COLO829 (cell line): ENCODE measurements at regions not wholly inside any gene's neighbourhood (a gene's known extent, or its start where the extent isn't known, plus 50 kb on each side); places are given as distances from the start of the nearest gene placed in this dataset.

Experiments used
- DNase-seq: peaks from one replicate; pipeline ENCODE4 v3.0.0; 2012; ENCODE audit warnings: low spot score

DNA sequence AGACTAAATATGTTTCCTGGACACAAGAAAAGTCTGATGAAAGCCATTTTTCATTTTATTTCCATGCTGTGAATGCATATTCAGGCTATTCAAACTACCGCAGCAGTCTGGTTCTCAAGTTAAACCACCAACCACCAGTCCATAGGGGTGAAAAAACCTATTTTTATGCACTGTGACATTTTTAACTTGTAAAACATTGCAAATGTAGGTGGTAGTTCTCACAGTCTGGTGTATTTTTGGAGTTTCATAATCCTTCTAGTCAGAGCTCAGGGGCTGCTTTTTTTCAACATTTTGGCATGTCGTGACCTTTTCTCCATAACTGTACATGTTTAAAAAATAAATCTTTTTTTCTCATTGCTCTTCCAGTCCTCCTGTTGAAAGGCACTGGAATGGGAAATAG is 907.6 kb upstream of the ADGRL2 start:
- DNase-seq = no peak

DNA sequence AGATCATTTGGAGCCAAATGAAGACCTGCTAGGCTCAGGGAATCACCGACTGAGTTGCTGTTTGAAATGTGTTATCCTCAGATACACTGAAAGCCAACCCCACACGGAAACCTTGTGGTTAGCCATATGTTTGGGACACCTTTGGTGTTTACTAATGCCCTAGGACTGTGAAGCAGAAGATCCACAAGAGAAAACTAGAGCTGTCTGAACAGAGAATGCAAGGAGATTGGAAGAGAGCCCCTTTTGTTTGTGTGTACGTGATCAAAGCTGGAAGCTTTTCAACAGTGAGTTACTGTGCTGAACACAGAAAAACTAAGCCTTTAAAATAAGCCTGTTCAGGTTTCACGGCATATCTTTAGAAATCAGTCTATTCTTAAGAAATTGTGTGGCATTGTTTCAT is 908.2 kb upstream of the ADGRL2 start:
- DNase-seq = peak; percentile 25

DNA sequence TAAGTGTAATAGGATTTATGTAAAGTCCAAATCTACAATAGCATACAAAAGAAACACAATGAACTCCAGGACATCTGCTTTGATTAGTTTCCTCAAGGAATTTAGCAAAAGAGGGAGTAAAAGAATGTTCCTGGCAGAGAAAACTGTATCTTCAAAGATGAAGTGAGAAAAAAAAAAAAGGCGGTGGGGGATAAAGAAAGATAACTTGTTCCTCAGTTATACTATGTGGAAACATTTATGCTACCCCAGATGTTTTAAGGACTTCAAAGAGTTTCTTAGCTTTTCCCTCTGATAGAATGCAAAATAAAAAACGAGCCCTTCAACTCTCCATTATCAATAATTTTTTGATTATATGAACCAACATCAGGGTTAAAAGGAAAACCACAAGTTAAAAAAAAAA is 908.9 kb upstream of the ADGRL2 start:
- no peak for DNase-seq

DNA sequence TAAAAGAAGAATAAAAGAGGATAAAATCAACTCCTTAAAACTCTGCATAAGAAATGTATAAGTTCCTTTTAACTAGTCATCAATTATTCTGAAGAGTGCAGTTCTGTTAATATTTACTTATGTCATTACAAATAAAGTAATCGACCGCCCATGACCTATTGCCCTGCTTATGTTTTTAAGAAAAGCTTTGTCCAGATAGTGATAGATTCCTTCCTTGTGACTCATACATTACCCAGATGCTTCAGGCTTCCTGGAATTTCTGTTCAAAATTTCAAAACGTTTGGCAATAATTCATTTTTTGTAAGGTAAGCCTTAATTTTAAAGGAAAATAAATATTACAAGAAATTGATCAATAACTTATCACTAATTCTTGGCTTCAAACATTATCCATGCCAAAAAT is 918.2 kb upstream of the ADGRL2 start:
- peak; percentile 1 for DNase-seq

DNA sequence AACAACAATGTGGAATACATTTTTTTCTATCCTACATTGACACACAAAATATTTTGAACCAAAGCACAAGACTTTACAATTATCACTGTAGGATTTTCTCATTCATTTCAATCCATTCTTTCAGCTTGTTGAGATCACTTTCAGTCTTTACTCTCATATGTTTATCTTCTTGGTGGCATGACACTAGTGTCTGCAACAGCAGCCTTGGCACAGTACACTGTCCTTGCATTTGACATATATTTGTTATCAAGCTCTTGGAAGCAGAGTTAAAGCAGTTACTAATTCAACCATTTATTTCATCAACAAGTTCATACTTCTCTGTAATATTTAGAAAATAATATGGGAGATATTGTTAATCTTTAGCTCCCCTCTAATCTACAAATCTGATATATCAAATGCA is 922.4 kb upstream of the ADGRL2 start:
- DNase-seq = no peak

DNA sequence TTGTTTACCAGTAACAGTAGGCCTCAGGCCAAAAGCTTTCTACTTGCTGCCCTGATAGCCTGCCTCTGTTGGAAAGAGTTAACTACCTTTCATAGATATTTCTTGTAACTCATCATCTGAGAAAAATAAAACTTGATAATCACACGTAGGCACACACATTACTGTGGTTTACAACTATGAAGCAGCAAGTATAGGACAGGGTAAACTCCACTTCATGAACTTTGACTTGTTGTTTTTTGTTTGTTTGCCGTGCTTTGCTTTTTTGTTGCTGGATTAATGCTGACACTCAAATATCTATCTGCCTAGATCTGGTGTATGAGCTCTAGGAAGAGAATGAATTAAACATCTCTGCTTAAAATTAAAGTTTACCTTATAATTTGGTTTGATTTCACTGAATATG is 924.7 kb upstream of the ADGRL2 start:
- no peak for DNase-seq

DNA sequence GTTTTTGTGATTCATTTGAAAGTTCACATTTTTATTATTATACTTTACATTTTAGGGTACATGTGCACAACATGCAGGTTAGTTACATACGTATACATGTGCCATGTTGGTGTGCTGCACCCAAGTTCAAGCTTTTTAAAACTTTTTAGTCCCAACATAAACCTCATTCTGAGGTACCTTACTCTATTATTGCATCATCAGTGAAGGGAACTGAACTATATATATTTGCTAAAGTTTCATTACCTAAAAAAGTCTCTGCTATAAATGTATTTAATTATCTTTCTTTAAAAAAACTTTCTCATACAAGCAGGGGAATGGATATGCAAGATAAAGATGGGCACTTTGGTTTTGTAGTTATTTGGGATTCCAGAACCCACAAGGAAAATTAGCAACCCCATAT is 931.4 kb upstream of the ADGRL2 start:
- no peak for DNase-seq

DNA sequence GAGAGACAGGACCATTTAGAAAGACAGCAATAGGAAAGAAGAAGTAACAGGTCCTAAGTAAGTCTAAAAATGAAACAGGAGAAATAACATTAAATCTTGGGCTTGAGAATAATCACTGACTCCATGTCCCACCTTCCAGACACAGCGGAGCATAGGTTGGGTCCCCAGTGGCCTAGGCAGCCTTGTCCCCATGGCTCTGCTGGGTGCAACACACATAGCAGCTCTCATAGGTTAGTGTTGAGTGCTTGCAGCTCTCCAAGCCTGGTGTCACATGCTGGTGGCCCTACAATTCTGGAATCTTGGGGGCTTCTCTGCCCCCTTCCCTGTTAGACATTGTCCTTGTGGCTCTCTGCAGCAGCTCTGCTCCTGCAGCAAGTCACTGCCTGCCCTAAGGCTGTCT is 952.8 kb upstream of the ADGRL2 start:
- DNase-seq = no peak

DNA sequence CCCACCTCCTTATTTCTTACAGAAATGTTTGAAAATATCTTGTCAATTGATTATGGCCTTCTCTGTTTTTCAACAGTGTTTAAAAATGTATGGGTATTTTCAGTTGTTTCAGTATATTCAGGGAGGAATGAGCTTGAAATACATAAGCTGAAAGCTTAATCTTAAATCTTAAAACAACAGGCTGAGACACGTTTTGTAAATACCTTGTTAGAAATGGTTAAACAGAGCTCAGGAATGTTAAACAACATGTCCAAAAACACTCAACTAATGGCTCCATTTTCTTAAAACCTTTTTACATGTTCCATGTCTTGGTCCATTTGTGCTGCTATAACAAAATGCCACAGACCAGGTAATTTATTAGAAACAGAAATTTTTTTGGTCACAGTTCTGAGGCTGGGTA is 953.8 kb upstream of the ADGRL2 start:
- DNase-seq = no peak

DNA sequence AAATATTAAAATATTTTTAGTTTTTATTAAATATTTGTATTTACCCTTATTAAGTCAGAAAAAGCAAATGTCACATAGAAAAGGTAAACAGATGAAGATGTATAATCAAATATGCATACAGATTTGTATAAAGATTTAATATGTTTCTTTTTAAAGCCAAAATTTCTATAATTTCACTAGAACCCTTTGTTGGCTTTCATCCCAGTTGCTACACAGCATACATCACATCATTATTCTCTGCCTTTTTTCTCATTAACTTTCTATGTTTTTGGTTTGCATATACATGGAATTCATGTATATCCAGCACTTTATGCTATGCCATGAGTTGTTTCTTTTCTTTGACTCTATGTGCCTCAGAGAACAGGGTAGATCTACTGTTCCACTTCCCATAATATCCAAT is 957.9 kb upstream of the ADGRL2 start:
- no peak for DNase-seq

DNA sequence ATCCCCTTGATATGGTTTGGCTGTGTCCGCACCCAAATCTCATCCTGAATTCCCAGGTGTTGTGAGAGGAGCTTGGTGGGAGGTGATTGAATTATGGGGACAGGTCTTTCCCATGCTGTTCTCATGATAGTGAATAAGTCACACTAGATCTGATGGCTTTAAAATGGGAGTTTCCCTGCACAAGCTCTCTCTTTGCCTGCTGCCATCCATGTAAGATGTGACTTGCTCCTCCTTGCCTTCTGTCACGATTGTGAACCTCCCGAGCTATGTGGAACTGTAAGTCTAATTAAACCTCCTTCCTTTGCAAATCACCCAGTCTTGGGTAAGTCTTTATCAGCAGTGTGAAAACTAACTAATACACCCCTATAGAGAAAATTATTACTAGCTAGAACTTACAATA is 959.5 kb upstream of the ADGRL2 start:
- DNase-seq = no peak

DNA sequence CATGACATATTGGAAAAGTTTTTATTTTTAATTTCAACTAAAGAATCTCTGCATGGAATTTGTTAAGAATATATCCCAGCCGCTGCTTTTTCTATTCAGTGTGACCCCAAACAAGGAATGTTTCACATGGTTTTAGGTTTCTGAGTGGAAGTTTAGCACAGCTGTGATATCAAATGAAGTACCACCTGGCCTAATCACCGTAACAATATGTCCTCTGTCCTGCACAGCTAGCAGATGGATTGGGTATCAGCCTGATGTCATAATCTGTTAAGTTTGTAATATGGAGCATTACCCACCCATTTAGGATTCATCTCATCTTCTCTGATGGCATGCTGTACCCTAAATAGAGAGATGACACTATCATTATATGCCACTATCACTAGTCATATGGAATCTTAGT is 963.7 kb upstream of the ADGRL2 start:
- no peak for DNase-seq

DNA sequence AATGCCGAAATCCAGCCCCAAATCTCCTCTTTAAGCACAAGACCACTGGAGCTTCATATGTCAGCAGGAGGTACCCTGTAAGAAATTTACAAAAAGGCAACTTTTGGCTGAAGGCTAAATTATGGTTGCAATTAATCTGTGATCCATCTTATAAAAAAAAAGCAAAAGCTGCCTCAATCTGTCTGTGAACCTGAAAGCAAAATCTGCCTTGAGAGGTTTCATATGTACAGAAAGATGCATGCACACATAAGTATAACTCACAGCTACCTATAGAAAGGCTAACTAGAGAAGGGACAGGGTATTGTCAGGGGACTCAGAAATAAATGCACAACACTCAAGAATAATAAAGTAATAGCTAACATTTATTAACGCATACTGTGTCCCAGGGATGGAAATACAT is 964.2 kb upstream of the ADGRL2 start:
- no peak for DNase-seq

DNA sequence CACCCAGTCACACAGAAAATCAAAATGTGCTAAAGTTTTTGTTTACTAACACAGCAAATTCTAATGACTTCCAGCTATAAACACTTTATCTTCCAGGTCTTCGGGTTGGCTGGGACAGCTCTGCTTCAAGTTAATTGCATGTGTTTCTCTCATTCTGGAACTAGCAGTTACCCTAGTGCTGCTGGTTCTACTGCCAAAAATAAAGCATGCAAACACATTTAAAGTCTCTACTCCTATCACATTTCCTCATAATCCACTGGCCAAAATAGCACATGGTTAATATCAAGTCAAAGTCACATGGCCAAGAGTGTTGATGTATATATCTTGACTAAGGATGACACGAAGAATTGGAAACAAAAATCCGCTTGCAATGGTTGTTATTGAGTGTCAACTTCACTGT is 973.1 kb upstream of the ADGRL2 start:
- no peak for DNase-seq

DNA sequence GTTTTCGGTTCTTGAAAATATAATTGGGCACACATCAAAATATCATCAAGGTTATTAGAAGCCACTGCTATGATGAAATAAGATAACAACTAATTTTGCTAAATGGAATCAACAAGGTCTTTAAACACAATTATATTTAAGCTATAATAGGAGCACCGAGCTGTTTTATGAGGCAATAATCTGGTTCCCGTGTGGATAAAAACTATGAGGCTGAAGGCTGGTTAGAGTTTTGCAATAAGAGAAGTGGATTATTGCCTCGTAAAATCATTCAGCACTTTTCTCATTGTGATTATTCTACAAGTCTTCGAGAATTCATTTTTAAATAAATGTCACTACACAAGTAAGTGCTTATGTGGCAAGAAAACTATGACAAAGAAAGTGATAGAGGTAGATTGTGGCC is 975.7 kb upstream of the ADGRL2 start:
- no peak for DNase-seq

DNA sequence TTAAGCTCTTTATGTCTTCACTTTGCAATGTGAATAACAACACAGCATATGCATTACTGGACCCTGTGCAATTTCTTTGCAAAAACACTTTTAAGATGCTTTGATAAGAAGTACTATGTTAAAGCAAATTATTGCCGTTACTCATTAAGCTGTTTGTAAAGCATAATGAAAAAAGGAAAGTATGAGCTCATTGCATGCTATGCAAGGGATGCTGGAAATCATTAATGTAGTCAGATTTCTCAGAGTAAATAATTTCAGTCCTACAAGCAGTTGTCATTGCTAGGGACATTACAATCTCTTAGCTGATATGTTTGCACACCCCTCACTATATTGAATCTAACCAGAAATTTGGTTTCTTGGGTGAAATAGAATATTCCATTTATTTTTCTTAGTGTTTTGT is 982.5 kb upstream of the ADGRL2 start:
- no peak for DNase-seq

DNA sequence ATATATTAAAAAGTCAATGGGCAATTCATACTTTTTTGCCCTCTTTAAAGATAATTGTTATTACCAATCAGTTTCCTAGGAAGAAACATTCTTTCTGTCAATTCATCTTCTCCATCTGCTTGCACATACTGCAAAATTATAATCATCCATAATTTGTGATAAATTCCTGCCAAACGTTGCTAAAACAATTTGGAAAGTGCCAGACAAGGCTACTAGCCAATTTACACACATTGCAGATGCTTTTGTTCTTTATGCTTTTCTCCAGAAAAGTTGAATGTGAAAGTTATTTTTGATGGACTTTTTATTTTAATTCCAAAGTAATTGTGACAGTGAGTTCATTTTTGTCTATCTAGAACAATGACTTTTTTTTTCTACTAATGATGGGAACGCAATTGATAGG is 992.8 kb upstream of the ADGRL2 start:
- no peak for DNase-seq

DNA sequence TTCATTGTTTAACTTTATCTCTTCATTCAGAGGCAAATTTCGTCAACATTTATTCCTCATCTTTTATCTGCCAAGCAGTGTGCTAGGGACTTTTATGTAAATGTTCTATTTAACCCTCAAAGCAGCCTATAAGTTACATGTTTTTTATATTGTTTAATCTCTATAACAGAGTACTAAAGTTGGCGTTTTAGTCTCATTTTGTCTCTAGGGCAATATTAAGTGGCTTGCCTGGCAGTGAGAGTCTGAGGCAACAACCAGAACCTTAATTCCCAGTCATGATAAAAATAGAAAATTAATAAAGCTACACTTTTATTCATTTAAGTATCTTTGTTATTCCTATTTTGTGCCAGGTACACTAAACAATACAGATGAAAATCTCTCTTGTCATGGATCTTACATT is 994.3 kb upstream of the ADGRL2 start:
- DNase-seq = no peak

DNA sequence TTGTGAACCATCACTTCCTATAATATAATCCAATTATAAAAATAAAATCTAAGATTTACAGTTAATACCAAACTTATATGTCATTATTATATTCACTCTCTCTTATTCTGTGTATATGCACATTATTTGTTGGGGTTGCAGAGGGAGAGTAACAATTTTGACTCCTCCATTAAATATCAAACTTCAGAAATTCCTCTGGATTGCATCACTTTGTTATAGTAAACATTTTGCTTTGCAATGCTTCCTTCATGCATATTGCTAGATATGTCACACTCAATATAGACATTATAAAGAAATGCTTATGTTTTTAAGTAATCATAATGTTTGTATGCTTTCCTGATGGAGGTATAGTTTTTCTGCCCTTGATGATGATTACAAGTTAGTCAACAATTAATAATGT is 999.0 kb upstream of the ADGRL2 start:
- no peak for DNase-seq

DNA sequence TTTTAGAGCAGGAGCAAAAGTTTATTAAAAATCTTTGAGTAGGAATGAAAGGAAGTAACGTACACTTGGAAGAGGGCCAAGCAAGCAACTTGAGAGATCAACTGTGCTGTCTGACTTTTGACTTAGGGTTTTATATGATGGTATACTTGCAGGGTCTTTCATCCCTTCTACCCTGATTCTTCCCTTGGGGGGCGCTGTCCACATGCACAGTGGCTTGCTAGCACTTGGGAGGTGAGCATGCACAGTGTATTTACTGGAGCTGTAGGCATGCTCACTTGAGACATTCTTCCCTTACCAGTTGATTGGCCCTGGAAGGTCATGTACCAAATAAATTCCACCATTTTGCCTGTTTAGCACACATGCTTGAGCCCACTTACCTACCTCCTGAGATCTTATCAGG is 1001.3 kb upstream of the ADGRL2 start:
- DNase-seq = no peak

DNA sequence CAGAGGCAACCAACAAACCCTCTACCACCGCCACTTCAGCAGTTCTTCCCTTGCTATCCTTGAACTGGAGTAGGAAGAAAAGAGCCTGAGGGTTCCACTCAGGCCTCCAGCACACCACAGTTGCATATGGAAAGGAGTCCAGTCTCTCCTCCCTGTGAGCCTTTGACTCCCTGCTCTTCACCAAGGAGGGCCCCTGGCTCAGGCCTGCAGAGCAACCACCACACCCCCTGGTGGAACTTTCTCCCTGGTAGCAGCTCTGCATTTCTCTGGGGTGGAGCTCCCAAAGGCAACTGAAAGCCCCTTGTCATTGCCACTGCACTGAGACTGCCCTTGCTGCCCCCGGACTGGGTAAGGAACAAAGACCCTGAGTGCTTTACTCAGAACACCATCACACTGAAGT is 1021.5 kb upstream of the ADGRL2 start:
- no peak for DNase-seq

DNA sequence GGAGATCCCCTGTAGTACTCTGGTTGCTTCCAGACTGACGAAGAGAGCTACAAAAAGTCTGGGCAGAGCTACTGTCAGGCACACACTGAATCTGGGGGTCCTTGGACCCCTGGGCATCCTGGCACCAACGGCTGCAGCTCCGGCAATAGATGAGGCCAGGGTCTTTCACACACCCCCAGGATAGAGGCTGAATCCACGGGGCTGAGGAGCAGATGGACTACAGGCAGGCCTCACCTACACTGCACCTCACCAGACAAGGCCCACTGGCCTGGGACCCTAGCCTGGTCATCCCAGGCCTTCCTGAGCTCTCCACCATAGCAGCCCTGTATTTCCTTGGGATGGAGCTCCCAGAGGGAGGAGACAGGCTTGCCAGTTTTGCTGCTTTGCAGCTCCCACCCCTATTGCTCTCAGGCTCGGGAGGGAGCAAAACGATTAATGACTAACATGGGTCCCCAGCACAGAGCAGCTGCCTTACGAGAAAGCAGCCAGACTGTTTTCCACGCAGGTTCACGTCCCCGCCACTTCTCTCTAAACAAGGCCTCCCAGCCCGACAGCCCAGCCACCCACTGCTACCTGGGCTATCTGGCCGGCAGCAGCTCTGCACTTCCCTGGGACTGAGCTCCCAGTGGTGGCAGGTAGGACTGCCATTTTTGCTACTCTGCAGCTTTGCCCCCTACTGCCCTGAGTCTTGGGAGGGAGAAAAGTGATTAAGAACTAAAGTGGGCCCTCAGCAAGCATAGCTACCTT is 1022.5 kb upstream of the ADGRL2 start:
- DNase-seq = no peak

DNA sequence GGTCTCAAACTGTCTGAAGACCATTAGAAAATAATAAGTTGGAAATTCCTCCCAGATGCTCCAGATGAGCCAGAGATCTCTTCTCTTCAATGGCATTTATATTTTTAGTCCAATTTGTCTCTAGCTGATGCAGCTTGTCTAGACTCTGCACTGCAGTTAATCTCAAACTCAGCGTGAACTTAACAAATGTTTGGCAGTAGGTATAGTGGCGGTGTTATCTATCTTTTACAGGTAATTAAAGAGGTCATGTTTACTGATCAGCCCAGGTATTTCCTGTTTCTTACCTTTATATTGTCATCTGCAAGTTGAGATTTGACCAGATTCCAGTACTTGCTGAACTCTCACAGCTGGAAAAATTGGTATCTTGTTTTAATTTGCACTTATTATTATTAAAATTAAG is 1024.5 kb upstream of the ADGRL2 start:
- no peak for DNase-seq

DNA sequence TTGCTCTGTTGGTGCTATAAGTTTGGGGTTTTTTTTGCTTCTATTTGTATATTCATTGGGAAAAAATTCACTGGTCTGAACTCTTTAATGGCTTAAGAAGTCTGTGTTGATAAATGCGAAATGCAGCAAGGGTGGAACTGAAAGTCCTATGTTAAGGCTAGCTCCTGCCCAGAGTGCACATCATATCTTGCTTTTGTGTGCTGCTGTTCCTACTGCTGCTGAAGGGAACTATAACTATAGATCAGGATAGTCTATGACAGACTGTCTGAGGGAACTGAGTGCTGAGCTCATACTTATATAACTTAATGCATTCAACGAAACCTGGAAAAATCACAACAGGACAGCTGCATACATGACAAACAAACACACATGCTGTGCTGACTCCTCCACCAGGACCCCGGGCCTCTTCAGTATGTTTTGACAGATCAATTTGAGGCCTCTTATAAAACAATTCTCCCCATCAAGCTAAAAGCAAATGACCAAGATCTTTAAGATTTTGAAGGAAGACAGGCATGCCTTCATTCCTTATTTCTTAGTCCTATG is 1031.5 kb upstream of the ADGRL2 start:
- DNase-seq = no peak

DNA sequence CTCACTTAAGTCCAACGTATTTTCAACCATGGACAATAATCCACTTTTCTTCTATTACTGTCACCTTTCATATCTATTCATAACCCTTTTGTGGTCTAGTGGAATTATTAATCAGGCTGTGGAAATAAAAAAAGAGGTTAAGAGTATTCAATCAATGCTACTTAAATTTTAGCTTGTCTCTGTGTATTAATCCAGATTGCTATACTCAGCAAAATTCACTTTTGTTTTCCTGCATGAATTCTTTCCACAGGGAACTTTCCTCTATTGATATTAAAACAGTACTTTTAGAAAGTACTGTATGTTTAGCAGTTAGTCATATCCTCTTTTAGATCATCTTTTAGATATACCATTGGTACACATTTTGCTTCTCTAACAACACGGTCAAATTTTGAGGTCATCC is 1033.0 kb upstream of the ADGRL2 start:
- no peak for DNase-seq
